SK-MEL-5 (cell line): ENCODE measurements at regions not wholly inside any gene's neighbourhood (a gene's known extent, or its start where the extent isn't known, plus 50 kb on each side); places are given as distances from the start of the nearest gene placed in this dataset.
"Not testable (repeated sequence)": the region's sequence is repeated elsewhere in the genome, so short reads cannot be mapped to it uniquely, and the experiment has no call there.

Experiments
- DNase-seq: peaks from one replicate; pipeline ENCODE4 v3.0.0-alpha.2; 2016; ENCODE audit warnings: low read depth, low spot score
- in situ Hi-C: cut with HindIII; loops from 2 replicates; pipeline ENCODE4 v1.10.0; 2016; ENCODE audit warnings: low sequenced_read_pairs, high pct_unique_total_duplicates, low pct_unique_long_range_greater_than_20kb

- no peak for DNase-seq
- in situ Hi-C loops, result no loop called here
These were observed 50.1 kb upstream of the LTA4H start for GRCh38 chr12:96085475-96085874.

GRCh38 chr12:96086190-96086589 lies 50.8 kb upstream of the LTA4H start:
- DNase-seq, in situ Hi-C loops: not testable (repeated sequence)

- peak; percentile 45 for DNase-seq
- in situ Hi-C loops, result no loop called here
These were observed 56.4 kb upstream of the LTA4H start for GRCh38 chr12:96091833-96092232.

GRCh38 chr12:96093543-96094196 lies 58.3 kb upstream of the LTA4H start:
- in situ Hi-C loops, result no loop called here
- DNase-seq, result no peak

GRCh38 chr12:96094201-96094600 lies 58.8 kb upstream of the LTA4H start:
- DNase-seq, result no peak

GRCh38 chr12:96098631-96099030 lies 63.2 kb upstream of the LTA4H start:
- DNase-seq, result no peak
- in situ Hi-C loops, result no loop called here

More at GRCh38 chr12:96094201-96094600, 58.8 kb upstream of the LTA4H start:
- in situ Hi-C loops, result no loop called here

- in situ Hi-C loops, result no loop called here
- no peak for DNase-seq
These were observed 64.0 kb upstream of the LTA4H start for GRCh38 chr12:96099421-96099820.

GRCh38 chr12:96099986-96100385 lies 64.6 kb upstream of the LTA4H start:
- in situ Hi-C loops, result no loop called here
- no peak for DNase-seq

- in situ Hi-C loops, result no loop called here
- no peak for DNase-seq
These were observed 66.4 kb upstream of the LTA4H start for GRCh38 chr12:96101806-96102205.

- DNase-seq, result no peak
- in situ Hi-C loops, result no loop called here
These were observed 67.8 kb upstream of the LTA4H start for GRCh38 chr12:96103067-96103644.

- in situ Hi-C loops, result no loop called here
- DNase-seq, result no peak
These were observed 69.2 kb upstream of the LTA4H start for GRCh38 chr12:96104566-96104965.

GRCh38 chr12:96106137-96106536 lies 70.8 kb upstream of the LTA4H start:
- no peak for DNase-seq
- in situ Hi-C loops, result no loop called here

- DNase-seq, result no peak
- in situ Hi-C loops, result no loop called here
These were observed 71.8 kb upstream of the LTA4H start for GRCh38 chr12:96107236-96107635.

GRCh38 chr12:96108321-96108720 lies 72.9 kb upstream of the LTA4H start:
- in situ Hi-C loops, result no loop called here
- no peak for DNase-seq

- in situ Hi-C loops, DNase-seq: not testable (repeated sequence)
These were observed 73.6 kb upstream of the LTA4H start for GRCh38 chr12:96108941-96109340.

GRCh38 chr12:96112733-96113132 lies 77.3 kb upstream of the LTA4H start:
- no peak for DNase-seq
- in situ Hi-C loops, result no loop called here

GRCh38 chr12:96117460-96117859 lies 76.7 kb upstream of the ELK3 start:
- DNase-seq, result peak; percentile 9
- in situ Hi-C loops, result no loop called here

GRCh38 chr12:96120359-96121100 lies 73.6 kb upstream of the ELK3 start:
- in situ Hi-C loops, result no loop called here
- DNase-seq, result no peak

GRCh38 chr12:96121271-96121711 lies 72.9 kb upstream of the ELK3 start:
- in situ Hi-C loops, result no loop called here
- no peak for DNase-seq
